ENCODE measurements at regions not wholly inside any gene's neighbourhood (a gene's known extent, or its start where the extent isn't known, plus 50 kb on each side); places are given as distances from the start of the nearest gene placed in this dataset.

- TF ChIP-seq CTCF (IDR thresholded peaks at IDR 0.05) (no peak), POLR2A (IDR thresholded peaks at IDR 0.05) (no peak)
These were observed 564.6 kb downstream of the FLRT2 start for GRCh38 chr14:86094512-86094911.

Data from esophagus squamous epithelium (tissue), 4 donors.